Fibroblast of villous mesenchyme (primary cell): ENCODE measurements at regions not wholly inside any gene's neighbourhood (a gene's known extent, or its start where the extent isn't known, plus 50 kb on each side); places are given as distances from the start of the nearest gene placed in this dataset.

Experiments used
- DNase-seq: peaks from one replicate; pipeline ENCODE4 v3.0.0-alpha.2; 2010; ENCODE audit warnings: low read depth
- H3K4me3 ChIP-seq: 2 replicates; pipeline ENCODE4 v1.5.1; 2011; ENCODE audit warnings: low read depth, mild to moderate bottlenecking, low read length
- CTCF ChIP-seq: IDR thresholded peaks from 2 replicates; pipeline ENCODE4 v1.5.1; 2012; ENCODE audit warnings: low read depth, mild to moderate bottlenecking, low read length; ENCODE audit not compliant: insufficient read depth

GRCh38 chrX:39469126-39469525 is 628.6 kb downstream of the BCOR start:
- TF ChIP-seq CTCF: no peak
- H3K4me3 ChIP-seq: no peak overlapping the region
- no peak for DNase-seq

DNA sequence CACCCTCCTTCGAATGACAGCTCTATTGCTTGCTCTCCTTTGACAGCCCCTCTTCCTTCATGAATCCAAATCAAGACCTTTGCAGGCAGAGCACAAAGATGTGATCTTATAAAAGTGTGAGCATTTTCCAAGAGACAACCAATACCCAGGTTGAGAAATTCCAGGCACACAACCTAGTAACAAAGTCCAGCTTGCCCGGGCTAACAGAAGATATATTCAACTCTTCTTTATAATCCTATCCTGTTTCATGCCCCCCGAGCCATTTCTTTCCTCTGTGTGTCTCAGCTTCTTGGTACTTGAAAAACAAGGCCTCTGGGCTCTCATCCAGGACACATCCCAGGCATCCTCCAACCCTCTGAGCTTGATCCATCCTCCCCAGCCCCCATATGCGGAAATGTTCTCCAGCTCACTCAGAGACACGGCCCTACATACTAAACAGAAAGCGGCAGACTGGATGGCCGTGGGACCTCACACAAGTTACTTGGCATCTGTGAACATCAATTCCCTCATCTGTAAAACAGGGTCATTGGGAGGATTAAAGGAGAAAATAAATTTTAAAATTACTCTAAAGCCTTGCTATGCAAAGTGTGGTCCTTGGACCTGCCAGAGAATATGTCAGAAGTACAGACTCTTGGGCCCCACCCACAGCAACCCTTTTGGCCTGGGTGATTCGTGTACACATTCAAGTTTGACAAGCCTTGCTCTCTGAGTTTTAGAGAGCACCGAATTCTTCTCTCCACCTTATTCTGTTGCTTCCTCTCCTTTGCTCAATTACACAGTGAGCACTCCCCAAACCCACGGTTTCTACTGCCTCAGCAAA is 627.0 kb downstream of the BCOR start:
- peak; percentile 28 for DNase-seq
- H3K4me3 ChIP-seq: no peak overlapping the region
- TF ChIP-seq CTCF: no peak

- H3K4me3 ChIP-seq: no peak overlapping the region
- DNase-seq: no peak
- TF ChIP-seq CTCF: no peak
These were observed 625.6 kb downstream of the BCOR start for GRCh38 chrX:39472161-39472560.

DNA sequence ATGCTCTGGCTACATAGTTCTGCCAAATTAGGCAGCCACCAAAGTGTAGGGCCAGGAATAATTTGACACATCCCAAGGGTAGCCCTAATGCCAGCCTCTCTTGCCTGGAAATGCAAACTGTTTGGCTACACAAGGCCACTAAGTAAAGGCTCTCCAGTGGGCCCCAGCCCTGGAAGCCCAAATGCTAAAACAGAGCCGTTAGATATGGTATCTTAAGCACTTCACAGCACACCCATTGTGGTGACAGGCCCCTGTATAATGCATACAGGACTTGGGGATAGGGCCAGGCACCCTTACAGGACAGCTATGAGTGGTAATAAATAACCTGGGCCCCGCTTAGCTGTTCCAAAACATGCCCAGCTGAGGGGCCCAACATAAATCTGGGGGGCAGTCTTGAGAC is 623.9 kb downstream of the BCOR start:
- TF ChIP-seq CTCF: no peak

DNA sequence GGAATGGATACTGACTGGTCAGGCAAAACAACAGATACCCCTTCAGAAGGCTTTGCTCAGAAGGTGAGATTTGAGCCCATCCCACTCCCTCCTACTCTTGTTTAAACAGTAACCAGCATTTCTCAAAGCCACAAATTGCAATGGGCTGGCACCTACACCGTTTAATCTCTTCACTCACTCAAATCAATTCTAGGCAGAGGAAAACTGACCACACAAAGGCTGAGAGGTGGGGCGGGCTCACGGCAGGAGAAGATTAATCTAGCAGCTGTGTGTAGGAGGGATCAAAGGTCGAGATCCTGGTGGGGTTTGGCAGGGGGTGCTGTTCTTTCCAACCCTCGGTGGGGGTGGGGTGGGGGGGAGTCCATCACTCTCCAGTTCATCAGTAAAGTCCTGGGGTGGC is 622.4 kb downstream of the BCOR start:
- no peak for DNase-seq

More for the DNA sequence above, 623.9 kb downstream of the BCOR start:
- no peak overlapping the region for H3K4me3 ChIP-seq
- DNase-seq: no peak

GRCh38 chrX:39476604-39477021 is 621.1 kb downstream of the BCOR start:
- TF ChIP-seq CTCF: no peak
- DNase-seq: no peak
- no peak overlapping the region for H3K4me3 ChIP-seq

More for the DNA sequence above, 622.4 kb downstream of the BCOR start:
- H3K4me3 ChIP-seq: no peak overlapping the region
- TF ChIP-seq CTCF: no peak
